IMR-90 (cell line): ENCODE measurements at regions not wholly inside any gene's neighbourhood (a gene's known extent, or its start where the extent isn't known, plus 50 kb on each side); places are given as distances from the start of the nearest gene placed in this dataset.

Experiments used
- ATAC-seq: fragments of 200-7000 bp; cut with Tn5 transposase; 2 replicates; pipeline ENCODE4 v1.9.1; 2020; ENCODE audit warnings: low read depth, mild to moderate bottlenecking, moderate library complexity
- BruUV-seq: library from RNA; stranded (reverse); fragments of 400-500 nt; replicated peaks from 2 replicates; lab custom pipeline; 2021; lab: Mats Ljungman, UMichigan
- CTCF ChIA-PET: fragments of 300-600 bp; formaldehyde crosslinking; extraction: SDS; loops from one replicate; lab custom pipeline; 2021; ENCODE audit warnings: antibody characterized with exemption; lab: Yijun Ruan, JAX
- POLR2A ChIA-PET: fragments of 300-600 bp; sonication (Branson Sonifier 250); formaldehyde crosslinking; loops from one replicate; lab custom pipeline; 2022; ENCODE audit warnings: antibody characterized with exemption; ENCODE audit not compliant: unreplicated experiment; lab: Charles Lee
- DNase-seq: peaks from one replicate; pipeline ENCODE4 v3.0.0; 2013
- H2AFZ ChIP-seq: replicated peaks from 2 replicates; pipeline ENCODE3; 2013; ENCODE audit warnings: low read length, mild to moderate bottlenecking; ENCODE audit not compliant: poor library complexity
- H2AK5ac ChIP-seq: 2 replicates; pipeline ENCODE4 v1.6.1; 2013; ENCODE audit warnings: low read depth, low read length, inconsistent platforms
- H2AK9ac ChIP-seq: replicated peaks from 2 replicates; pipeline ENCODE3; 2013; ENCODE audit warnings: mild to moderate bottlenecking, low read depth, low read length, moderate library complexity; ENCODE audit not compliant: poor library complexity
- H2BK120ac ChIP-seq: 2 replicates; pipeline ENCODE4 v1.6.1; 2013; ENCODE audit warnings: low read depth, low read length, inconsistent platforms
- H2BK15ac ChIP-seq: 3 replicates; pipeline ENCODE4 v1.6.1; 2013; ENCODE audit warnings: low read depth, low read length, inconsistent platforms
- H2BK20ac ChIP-seq: 2 replicates; pipeline ENCODE4 v1.6.1; 2013; ENCODE audit warnings: low read depth, mild to moderate bottlenecking, inconsistent platforms, low read length, moderate library complexity
- H2BK5ac ChIP-seq: 2 replicates; pipeline ENCODE4 v1.6.1; 2013; ENCODE audit warnings: mild to moderate bottlenecking, low read depth, low read length, inconsistent platforms; ENCODE audit not compliant: poor library complexity, severe bottlenecking
- H3K14ac ChIP-seq: replicated peaks from 2 replicates; pipeline ENCODE4 v1.6.1; 2013; ENCODE audit warnings: low read depth, low read length, inconsistent platforms
- H3K18ac ChIP-seq: 2 replicates; pipeline ENCODE4 v1.6.1; 2013; ENCODE audit warnings: low read depth, low read length, control low read depth
- H3K23ac ChIP-seq: 2 replicates; pipeline ENCODE4 v1.6.1; 2013; ENCODE audit warnings: low read depth, low read length, inconsistent platforms
- H3K27ac ChIP-seq: 2 replicates; pipeline ENCODE4 v1.5.1; 2013; ENCODE audit warnings: mild to moderate bottlenecking, control low read depth, low read length; ENCODE audit not compliant: insufficient read depth
- H3K27me3 ChIP-seq: 2 replicates; pipeline ENCODE4 v1.6.1; 2013; ENCODE audit warnings: low read length; ENCODE audit not compliant: control insufficient read depth, insufficient read depth
- H3K36me3 ChIP-seq: 2 replicates; pipeline ENCODE4 v1.6.1; 2013; ENCODE audit warnings: low read length, mixed read lengths; ENCODE audit not compliant: control insufficient read depth, insufficient read depth
- H3K4ac ChIP-seq: 2 replicates; pipeline ENCODE4 v1.6.1; 2013; ENCODE audit warnings: low read depth, low read length, inconsistent platforms
- H3K4me1 ChIP-seq: 2 replicates; pipeline ENCODE4 v1.6.1; 2013; ENCODE audit warnings: low read length, mixed read lengths; ENCODE audit not compliant: control insufficient read depth, insufficient read depth
- H3K4me2 ChIP-seq: 2 replicates; pipeline ENCODE4 v1.6.1; 2013; ENCODE audit warnings: low read depth, mild to moderate bottlenecking, control low read depth, low read length, moderate library complexity
- H3K4me3 ChIP-seq: 2 replicates; pipeline ENCODE4 v1.5.1; 2013; ENCODE audit warnings: low read depth, mild to moderate bottlenecking, control low read depth, low read length, moderate library complexity; ENCODE audit not compliant: insufficient read depth
- H3K56ac ChIP-seq: 2 replicates; pipeline ENCODE4 v1.6.1; 2013; ENCODE audit warnings: low read length, inconsistent platforms; ENCODE audit not compliant: insufficient read depth; ENCODE audit errors: extremely low read depth
- H3K79me1 ChIP-seq, 2 experiments: 2 replicates each; pipeline ENCODE4 v1.6.1; 2013; ENCODE audit warnings: low read length in 2 of 2, inconsistent platforms in 1 of 2, low read depth in 1 of 2
- H3K9ac ChIP-seq: 2 replicates; pipeline ENCODE4 v1.6.1; 2013; ENCODE audit warnings: low read depth, low read length, control low read depth
- H3K9me1 ChIP-seq: 2 replicates; pipeline ENCODE4 v1.6.1; 2013; ENCODE audit warnings: low read length, inconsistent platforms; ENCODE audit not compliant: insufficient read depth
- H3K9me3 ChIP-seq: 2 replicates; pipeline ENCODE4 v1.6.1; 2013; ENCODE audit warnings: low read length; ENCODE audit not compliant: control insufficient read depth, insufficient read depth
- H4K20me1 ChIP-seq: 2 replicates; pipeline ENCODE4 v1.6.1; 2013; ENCODE audit warnings: low read length, inconsistent platforms; ENCODE audit not compliant: insufficient read depth
- H4K5ac ChIP-seq: 2 replicates; pipeline ENCODE4 v1.6.1; 2013; ENCODE audit warnings: mild to moderate bottlenecking, low read depth, low read length, control low read depth
- H4K8ac ChIP-seq, 2 experiments: 2 replicates each; pipeline ENCODE4 v1.6.1; 2013; ENCODE audit warnings: low read depth in 2 of 2, low read length in 2 of 2, control low read depth in 1 of 2, inconsistent platforms in 1 of 2
- H4K91ac ChIP-seq: 2 replicates; pipeline ENCODE4 v1.6.1; 2013; ENCODE audit warnings: low read depth, low read length, inconsistent platforms; ENCODE audit not compliant: insufficient read depth
- BHLHE40 ChIP-seq: fragments of 150-350 bp; IDR thresholded peaks from 2 replicates; pipeline ENCODE4 v1.6.1; 2016; ENCODE audit warnings: mild to moderate bottlenecking, low read depth, low read length
- CEBPB ChIP-seq: IDR thresholded peaks from 2 replicates; pipeline ENCODE4 v1.6.1; 2012; ENCODE audit warnings: low read depth, low read length, improper control_type of control experiment
- CHD1 ChIP-seq: IDR thresholded peaks from 2 replicates; pipeline ENCODE4 v1.6.1; 2012; ENCODE audit warnings: low read depth, low read length, improper control_type of control experiment
- FOS ChIP-seq: fragments of 150-350 bp; IDR thresholded peaks from 2 replicates; pipeline ENCODE4 v1.6.1; 2016; ENCODE audit warnings: low read depth, low read length
- MAFK ChIP-seq: IDR thresholded peaks from 2 replicates; pipeline ENCODE4 v1.6.1; 2012; ENCODE audit warnings: low read depth, low read length, improper control_type of control experiment
- MAZ ChIP-seq: IDR thresholded peaks from 2 replicates; pipeline ENCODE4 v1.6.1; 2012; ENCODE audit warnings: low read depth, mild to moderate bottlenecking, low read length, improper control_type of control experiment, moderate library complexity, borderline replicate concordance
- MXI1 ChIP-seq: IDR thresholded peaks from 2 replicates; pipeline ENCODE4 v1.6.1; 2012; ENCODE audit warnings: low read depth, mild to moderate bottlenecking, low read length, moderate library complexity, borderline replicate concordance
- NFE2L2 ChIP-seq: fragments of 150-350 bp; IDR thresholded peaks from 2 replicates; pipeline ENCODE4 v1.6.1; 2016; ENCODE audit warnings: low read depth, mild to moderate bottlenecking, low read length
- POLR2A ChIP-seq: IDR thresholded peaks from 2 replicates; pipeline ENCODE4 v1.6.1; 2012; ENCODE audit warnings: mild to moderate bottlenecking, low read depth, low read length
- RAD21 ChIP-seq: IDR thresholded peaks from 2 replicates; pipeline ENCODE4 v1.6.1; 2012; ENCODE audit warnings: low read length, improper control_type of control experiment
- RCOR1 ChIP-seq: IDR thresholded peaks from 2 replicates; pipeline ENCODE4 v1.6.1; 2012; ENCODE audit warnings: mild to moderate bottlenecking, low read length, improper control_type of control experiment; ENCODE audit not compliant: insufficient replicate concordance
- RFX5 ChIP-seq: IDR thresholded peaks from 2 replicates; pipeline ENCODE4 v1.8.0; 2012; ENCODE audit warnings: low read depth, mild to moderate bottlenecking, low read length, moderate library complexity
- SMC3 ChIP-seq: fragments of 150-350 bp; IDR thresholded peaks from 2 replicates; pipeline ENCODE4 v1.6.1; 2016; ENCODE audit warnings: low read depth, mild to moderate bottlenecking, antibody characterized with exemption, low read length, moderate library complexity
- WGBS, 2 experiments: methylation state at CpG; one replicate each; pipeline versions ENCODE4 v1.1.5 to v1.1.7; 2013; ENCODE audit warnings: missing lambda C conversion rate in 2 of 2; ENCODE audit not compliant: insufficient read length in 1 of 2; ENCODE audit errors: extremely low coverage in 2 of 2; 5-methylcytosine and 5-hydroxymethylcytosine counted together
- dilution Hi-C: fragments of 300-500 bp; cut with HindIII; formaldehyde crosslinking; loops from one replicate; pipeline ENCODE4 v1.14.3; 2018; ENCODE audit warnings: low sequenced_read_pairs; ENCODE audit not compliant: unreplicated experiment
- in situ Hi-C: fragments of 300-500 bp; cut with MboI; formaldehyde crosslinking; loops from 3 replicates; pipeline ENCODE4 v1.14.3; 2019; ENCODE audit warnings: low sequenced_read_pairs, inconsistent platforms, mixed read lengths
- intact Hi-C: fragments of 100-400 bp; cut with micrococcal nuclease; formaldehyde crosslinking; loops from 2 replicates; pipeline ENCODE4 v1.10.0; 2022
- TF ChIP-seq, protein P1 (sequence below): conservative IDR thresholded peaks from 2 replicates; pipeline ENCODE4 v1.5.1; 2012; ENCODE audit warnings: mild to moderate bottlenecking, low read depth, low read length, improper control_type of control experiment
- TF ChIP-seq, protein P2 (sequence below): fragments of 150-350 bp; IDR thresholded peaks from 2 replicates; pipeline ENCODE4 v1.6.1; 2017; ENCODE audit warnings: mild to moderate bottlenecking, antibody characterized with exemption, low read length, low read depth

DNA sequence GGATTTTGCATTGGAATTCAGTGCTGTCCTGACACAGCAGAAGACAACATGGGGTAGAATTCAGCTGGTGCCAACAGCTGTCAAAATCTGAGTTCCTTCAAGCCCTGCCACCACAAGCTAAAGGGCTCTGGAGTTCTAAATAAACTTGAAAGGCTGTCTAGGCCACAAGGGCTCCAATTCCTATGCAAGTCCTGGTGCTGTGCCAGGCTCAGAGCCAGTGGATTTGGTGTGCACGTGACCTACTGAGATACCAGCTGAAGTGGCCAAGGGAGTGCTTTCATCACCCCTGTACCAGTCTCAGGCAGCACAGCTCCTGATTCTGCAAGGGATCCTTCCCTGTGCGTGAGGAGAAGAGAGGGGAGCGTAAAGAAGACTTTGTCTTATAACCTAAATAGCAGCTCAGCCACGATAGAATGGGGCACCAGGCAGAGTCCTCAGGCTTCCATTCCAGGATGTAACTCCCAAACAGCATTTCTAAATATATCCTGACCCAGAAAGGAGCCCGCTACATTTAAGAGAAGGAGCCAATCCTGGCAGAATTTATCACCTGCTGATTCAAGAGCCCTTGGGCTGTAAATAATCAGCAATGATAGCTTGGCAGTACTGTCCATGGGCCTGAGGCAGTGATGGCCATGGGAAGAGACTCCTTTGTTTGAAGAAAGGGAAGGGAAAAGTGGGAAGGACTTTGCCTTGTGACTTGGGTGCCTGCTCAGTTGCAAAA, 881.2 kb upstream of the EPHA7 start:
- Histone ChIP-seq H3K4me2 (no peak overlapping the region), H3K79me1 (no peaks in the 10 kb centered on the region), H3K36me3 (no peaks in the 10 kb centered on the region), H2BK15ac (no peak overlapping the region), H3K9me3 (0 out of 2 replicates have a peak, but pooled peaks cover 2% of the 10 kb centered on the region), H3K27ac (no peak overlapping the region), H3K4me3 (no peak overlapping the region), H3K9me1 (no peaks in the 10 kb centered on the region), H2BK120ac (no peak overlapping the region), H3K4me1 (no peaks in the 10 kb centered on the region), H3K18ac (no peak overlapping the region), H3K56ac (no peak overlapping the region), H3K23ac (no peak overlapping the region), H2BK20ac (no peak overlapping the region), H3K14ac (no peak overlapping the region), H2AK9ac (no peak overlapping the region), H2BK5ac (no peak overlapping the region), H2AK5ac (no peak overlapping the region), H4K5ac (no peak overlapping the region), H4K20me1 (no peaks in the 10 kb centered on the region), H3K27me3 (no peaks in the 10 kb centered on the region), H4K8ac (no peak overlapping the region), H2AFZ (no peak overlapping the region), H3K4ac (no peak overlapping the region), H4K91ac (no peak overlapping the region), H3K9ac (no peak overlapping the region)
- no CpG with 5 or more reads among the region's 5 CpGs for WGBS, 2 experiments
- intact Hi-C loops, result no loop called here
- ChIA-PET POLR2A (no interaction called here), CTCF (no interaction called here)
- dilution Hi-C loops, result no loop called here
- no peak for ATAC-seq
- BruUV-seq, result no TSS peak
- DNase-seq, result no peak
- in situ Hi-C loops, result no loop called here
- TF ChIP-seq BHLHE40 (no peak), POLR2A (no peak), SMC3 (no peak), MAFK (no peak), RCOR1 (no peak), CHD1 (no peak), MAZ (no peak), CEBPB (no peak), FOS (no peak), RAD21 (no peak), NFE2L2 (no peak), RFX5 (no peak), MXI1 (no peak)
- TF ChIP-seq, protein P1, sequence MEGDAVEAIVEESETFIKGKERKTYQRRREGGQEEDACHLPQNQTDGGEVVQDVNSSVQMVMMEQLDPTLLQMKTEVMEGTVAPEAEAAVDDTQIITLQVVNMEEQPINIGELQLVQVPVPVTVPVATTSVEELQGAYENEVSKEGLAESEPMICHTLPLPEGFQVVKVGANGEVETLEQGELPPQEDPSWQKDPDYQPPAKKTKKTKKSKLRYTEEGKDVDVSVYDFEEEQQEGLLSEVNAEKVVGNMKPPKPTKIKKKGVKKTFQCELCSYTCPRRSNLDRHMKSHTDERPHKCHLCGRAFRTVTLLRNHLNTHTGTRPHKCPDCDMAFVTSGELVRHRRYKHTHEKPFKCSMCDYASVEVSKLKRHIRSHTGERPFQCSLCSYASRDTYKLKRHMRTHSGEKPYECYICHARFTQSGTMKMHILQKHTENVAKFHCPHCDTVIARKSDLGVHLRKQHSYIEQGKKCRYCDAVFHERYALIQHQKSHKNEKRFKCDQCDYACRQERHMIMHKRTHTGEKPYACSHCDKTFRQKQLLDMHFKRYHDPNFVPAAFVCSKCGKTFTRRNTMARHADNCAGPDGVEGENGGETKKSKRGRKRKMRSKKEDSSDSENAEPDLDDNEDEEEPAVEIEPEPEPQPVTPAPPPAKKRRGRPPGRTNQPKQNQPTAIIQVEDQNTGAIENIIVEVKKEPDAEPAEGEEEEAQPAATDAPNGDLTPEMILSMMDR, result no peak
- TF ChIP-seq, protein P2, sequence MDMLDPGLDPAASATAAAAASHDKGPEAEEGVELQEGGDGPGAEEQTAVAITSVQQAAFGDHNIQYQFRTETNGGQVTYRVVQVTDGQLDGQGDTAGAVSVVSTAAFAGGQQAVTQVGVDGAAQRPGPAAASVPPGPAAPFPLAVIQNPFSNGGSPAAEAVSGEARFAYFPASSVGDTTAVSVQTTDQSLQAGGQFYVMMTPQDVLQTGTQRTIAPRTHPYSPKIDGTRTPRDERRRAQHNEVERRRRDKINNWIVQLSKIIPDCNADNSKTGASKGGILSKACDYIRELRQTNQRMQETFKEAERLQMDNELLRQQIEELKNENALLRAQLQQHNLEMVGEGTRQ, result no peak
